ENCODE measurements at regions not wholly inside any gene's neighbourhood (a gene's known extent, or its start where the extent isn't known, plus 50 kb on each side); places are given as distances from the start of the nearest gene placed in this dataset.

DNA sequence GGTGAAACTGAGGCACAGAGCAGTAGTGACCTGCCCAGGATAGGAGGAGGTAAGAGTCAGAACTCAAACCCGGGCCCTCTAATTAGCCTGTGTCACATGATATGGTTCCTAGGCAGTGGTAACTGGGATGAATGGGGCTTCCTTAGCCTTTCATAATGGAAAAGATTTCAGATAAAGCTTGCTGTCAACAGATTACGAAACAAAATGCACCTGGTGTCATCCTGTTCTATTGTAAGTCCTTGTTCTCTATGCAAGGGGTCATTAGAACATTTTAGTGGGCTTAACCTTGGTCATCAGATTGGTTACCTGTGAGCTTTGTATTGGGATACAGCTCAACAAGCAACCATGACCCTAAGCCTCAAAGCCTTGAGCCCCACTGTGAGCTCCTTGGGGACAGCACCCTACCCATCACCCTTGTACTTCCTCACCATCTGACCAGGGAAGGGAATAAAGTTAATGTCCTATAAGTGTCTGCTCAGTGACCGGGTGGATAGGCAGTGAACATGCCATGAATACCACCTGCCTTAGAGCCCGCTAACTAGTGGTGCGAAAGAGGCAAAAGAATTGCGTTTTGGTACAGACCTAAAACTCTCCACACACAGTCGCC, 70.3 kb upstream of the RMDN2 start:
- no peak for TF ChIP-seq POLR2A (IDR thresholded peaks at IDR 0.05)
- TF ChIP-seq, protein P1, sequence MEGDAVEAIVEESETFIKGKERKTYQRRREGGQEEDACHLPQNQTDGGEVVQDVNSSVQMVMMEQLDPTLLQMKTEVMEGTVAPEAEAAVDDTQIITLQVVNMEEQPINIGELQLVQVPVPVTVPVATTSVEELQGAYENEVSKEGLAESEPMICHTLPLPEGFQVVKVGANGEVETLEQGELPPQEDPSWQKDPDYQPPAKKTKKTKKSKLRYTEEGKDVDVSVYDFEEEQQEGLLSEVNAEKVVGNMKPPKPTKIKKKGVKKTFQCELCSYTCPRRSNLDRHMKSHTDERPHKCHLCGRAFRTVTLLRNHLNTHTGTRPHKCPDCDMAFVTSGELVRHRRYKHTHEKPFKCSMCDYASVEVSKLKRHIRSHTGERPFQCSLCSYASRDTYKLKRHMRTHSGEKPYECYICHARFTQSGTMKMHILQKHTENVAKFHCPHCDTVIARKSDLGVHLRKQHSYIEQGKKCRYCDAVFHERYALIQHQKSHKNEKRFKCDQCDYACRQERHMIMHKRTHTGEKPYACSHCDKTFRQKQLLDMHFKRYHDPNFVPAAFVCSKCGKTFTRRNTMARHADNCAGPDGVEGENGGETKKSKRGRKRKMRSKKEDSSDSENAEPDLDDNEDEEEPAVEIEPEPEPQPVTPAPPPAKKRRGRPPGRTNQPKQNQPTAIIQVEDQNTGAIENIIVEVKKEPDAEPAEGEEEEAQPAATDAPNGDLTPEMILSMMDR (IDR thresholded peaks at IDR 0.05) = no peak
